ENCODE measurements at regions not wholly inside any gene's neighbourhood (a gene's known extent, or its start where the extent isn't known, plus 50 kb on each side); places are given as distances from the start of the nearest gene placed in this dataset.

DNA sequence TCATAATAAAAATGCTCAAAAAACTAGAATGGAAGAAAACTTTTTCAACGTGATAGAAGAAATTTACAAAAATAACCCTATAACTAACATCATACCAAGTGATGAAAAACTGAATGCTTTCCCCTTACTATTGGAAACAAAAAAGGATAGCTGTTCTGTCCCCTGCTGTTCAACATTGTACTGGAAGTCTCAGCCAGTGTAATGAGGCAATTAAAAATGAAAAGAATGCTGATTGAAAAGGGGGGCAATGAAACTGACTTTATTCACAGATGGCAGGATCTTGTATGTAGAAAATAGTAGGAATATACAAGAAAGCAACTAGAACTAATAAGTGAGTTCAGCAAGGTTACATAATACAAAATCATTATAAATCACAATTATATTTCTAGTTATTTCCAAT is 337.9 kb upstream of the KITLG start:
- ChIA-PET CTCF (no interaction called here), POLR2A (ENCODE audit: unreplicated experiment) (no interaction called here)

DNA sequence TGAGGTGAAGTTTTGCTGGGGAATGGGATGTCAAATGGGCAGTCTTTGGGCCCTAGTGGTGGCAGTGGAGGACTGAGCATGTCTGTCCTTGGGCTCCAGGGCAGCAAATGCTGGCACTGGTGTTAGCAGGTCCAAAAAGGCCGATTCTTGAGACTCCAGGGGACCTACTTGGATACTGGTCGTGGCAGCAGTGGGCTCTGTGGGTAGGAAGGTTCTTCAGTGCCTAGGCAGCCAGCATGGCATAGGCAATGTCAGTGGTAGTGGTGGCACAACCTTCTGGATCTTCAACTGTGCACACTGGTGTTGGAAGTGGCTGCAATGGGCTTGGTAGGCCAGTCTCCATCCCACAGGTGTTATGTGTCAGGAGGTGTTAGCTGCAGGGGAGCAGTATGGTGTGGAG is 334.7 kb upstream of the KITLG start:
- intact Hi-C loops (cut with micrococcal nuclease; ENCODE audit: unreplicated experiment), result no loop called here
- no TSS peak for BruUV-seq (replicated peaks)
- Histone ChIP-seq H4K20me1 (ENCODE audit: insufficient read depth) (no peaks in the 10 kb centered on the region), H3K4me2 (no peak overlapping the region), H3K36me3 (ENCODE audit: low read depth) (no peaks in the 10 kb centered on the region), H3K27ac (no peak overlapping the region), H3K27me3 (ENCODE audit: insufficient read depth, low read depth) (no peaks in the 10 kb centered on the region), H2AFZ (no peak overlapping the region), H3K79me2 (ENCODE audit: low read depth) (no peaks in the 10 kb centered on the region), H3F3A (ENCODE audit: insufficient read depth, low read depth) (no peaks in the 10 kb centered on the region), H3K4me1 (replicated peaks; ENCODE audit: insufficient read depth) (no peaks in the 10 kb centered on the region), H3K9me3 (ENCODE audit: insufficient read depth, low read depth) (peaks cover 7% of the 10 kb centered on the region), H3K9me2 (ENCODE audit: insufficient read depth) (no peaks in the 10 kb centered on the region), H3K4me3 (no peak overlapping the region)
- POLR2A ChIA-PET (ENCODE audit: unreplicated experiment), result no interaction called here
- CTCF ChIA-PET, result no interaction called here
- no peak for DNase-seq
- no peak for TF ChIP-seq EZH2 (IDR thresholded peaks at IDR 0.05; ENCODE audit: low read depth)
- TF ChIP-seq, protein P1, sequence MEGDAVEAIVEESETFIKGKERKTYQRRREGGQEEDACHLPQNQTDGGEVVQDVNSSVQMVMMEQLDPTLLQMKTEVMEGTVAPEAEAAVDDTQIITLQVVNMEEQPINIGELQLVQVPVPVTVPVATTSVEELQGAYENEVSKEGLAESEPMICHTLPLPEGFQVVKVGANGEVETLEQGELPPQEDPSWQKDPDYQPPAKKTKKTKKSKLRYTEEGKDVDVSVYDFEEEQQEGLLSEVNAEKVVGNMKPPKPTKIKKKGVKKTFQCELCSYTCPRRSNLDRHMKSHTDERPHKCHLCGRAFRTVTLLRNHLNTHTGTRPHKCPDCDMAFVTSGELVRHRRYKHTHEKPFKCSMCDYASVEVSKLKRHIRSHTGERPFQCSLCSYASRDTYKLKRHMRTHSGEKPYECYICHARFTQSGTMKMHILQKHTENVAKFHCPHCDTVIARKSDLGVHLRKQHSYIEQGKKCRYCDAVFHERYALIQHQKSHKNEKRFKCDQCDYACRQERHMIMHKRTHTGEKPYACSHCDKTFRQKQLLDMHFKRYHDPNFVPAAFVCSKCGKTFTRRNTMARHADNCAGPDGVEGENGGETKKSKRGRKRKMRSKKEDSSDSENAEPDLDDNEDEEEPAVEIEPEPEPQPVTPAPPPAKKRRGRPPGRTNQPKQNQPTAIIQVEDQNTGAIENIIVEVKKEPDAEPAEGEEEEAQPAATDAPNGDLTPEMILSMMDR (conservative IDR thresholded peaks at IDR 0.05), result no peak

More for the DNA sequence above, 337.9 kb upstream of the KITLG start:
- BruUV-seq (replicated peaks), result no TSS peak
- Histone ChIP-seq H3K27ac (no peak overlapping the region), H3K36me3 (ENCODE audit: low read depth) (no peaks in the 10 kb centered on the region), H3K79me2 (ENCODE audit: low read depth) (no peaks in the 10 kb centered on the region), H3K4me3 (no peak overlapping the region), H3K4me1 (replicated peaks; ENCODE audit: insufficient read depth) (no peaks in the 10 kb centered on the region), H3F3A (ENCODE audit: insufficient read depth, low read depth) (no peaks in the 10 kb centered on the region), H3K4me2 (no peak overlapping the region), H3K9me3 (ENCODE audit: insufficient read depth, low read depth) (peaks cover 8% of the 10 kb centered on the region), H4K20me1 (ENCODE audit: insufficient read depth) (no peaks in the 10 kb centered on the region), H3K9me2 (ENCODE audit: insufficient read depth) (no peaks in the 10 kb centered on the region), H3K27me3 (ENCODE audit: insufficient read depth, low read depth) (no peaks in the 10 kb centered on the region), H2AFZ (no peak overlapping the region; the same call in 1 of the 2 replicates)
- intact Hi-C loops (cut with micrococcal nuclease; ENCODE audit: unreplicated experiment), result no loop called here
- DNase-seq, result no peak
- TF ChIP-seq, protein P1 (conservative IDR thresholded peaks at IDR 0.05), result no peak
- TF ChIP-seq EZH2 (IDR thresholded peaks at IDR 0.05; ENCODE audit: low read depth), result no peak

DNA sequence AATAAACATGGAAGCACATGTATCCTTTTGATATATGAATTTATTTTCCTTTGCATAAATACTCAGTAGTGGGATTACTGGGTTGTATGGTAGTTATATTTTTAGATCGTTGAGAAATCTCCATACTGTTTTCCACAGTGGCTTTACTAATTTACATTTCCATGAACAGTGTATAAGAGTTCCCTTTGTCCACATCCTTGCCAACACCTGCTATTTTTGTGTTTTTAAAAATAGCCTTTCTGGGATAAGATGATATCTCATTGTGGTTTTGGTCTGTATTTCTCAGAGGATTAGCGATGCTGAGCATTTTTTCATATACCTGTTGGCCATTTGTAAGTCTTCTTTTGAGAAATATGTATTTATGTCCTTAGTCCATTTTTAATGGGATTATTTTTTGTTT is 329.2 kb upstream of the KITLG start:
- no peaks in the 10 kb centered on the region for H3F3A ChIP-seq (ENCODE audit: insufficient read depth, low read depth)
- POLR2A ChIA-PET (ENCODE audit: unreplicated experiment), result no interaction called here
- intact Hi-C loops (cut with micrococcal nuclease; ENCODE audit: unreplicated experiment), result no loop called here

More for the DNA sequence above, 329.2 kb upstream of the KITLG start:
- Histone ChIP-seq H3K4me3 (no peak overlapping the region), H3K4me2 (no peak overlapping the region), H2AFZ (no peak overlapping the region; the same call in 1 of the 2 replicates), H3K36me3 (ENCODE audit: low read depth) (no peaks in the 10 kb centered on the region), H3K9me3 (ENCODE audit: insufficient read depth, low read depth) (peaks cover 5% of the 10 kb centered on the region; the same call in 1 of the 2 replicates), H3K4me1 (replicated peaks; ENCODE audit: insufficient read depth) (no peaks in the 10 kb centered on the region), H3K79me2 (ENCODE audit: low read depth) (no peaks in the 10 kb centered on the region), H4K20me1 (ENCODE audit: insufficient read depth) (no peaks in the 10 kb centered on the region), H3K9me2 (ENCODE audit: insufficient read depth) (no peaks in the 10 kb centered on the region), H3K27ac (no peak overlapping the region), H3K27me3 (ENCODE audit: insufficient read depth, low read depth) (no peaks in the 10 kb centered on the region)
- TF ChIP-seq, protein P1 (conservative IDR thresholded peaks at IDR 0.05), result no peak
- TF ChIP-seq EZH2 (IDR thresholded peaks at IDR 0.05; ENCODE audit: low read depth), result no peak
- CTCF ChIA-PET, result no interaction called here
- no TSS peak for BruUV-seq (replicated peaks)
- DNase-seq, result no peak
